KBM-7 (cell line): ENCODE measurements at regions not wholly inside any gene's neighbourhood (a gene's known extent, or its start where the extent isn't known, plus 50 kb on each side); places are given as distances from the start of the nearest gene placed in this dataset.
"Not testable (repeated sequence)": the region's sequence is repeated elsewhere in the genome, so short reads cannot be mapped to it uniquely, and the experiment has no call there.

ENCODE experiments used
- DNase-seq: peaks from one replicate; pipeline ENCODE4 v3.0.0-alpha.2; 2015
- in situ Hi-C: fragments of 300-500 bp; cut with MboI; formaldehyde crosslinking; loops from 2 replicates; pipeline ENCODE4 v1.14.3; 2020; ENCODE audit warnings: low sequenced_read_pairs, low pct_unique_long_range_greater_than_20kb, mixed read lengths

GRCh38 chr7:56828078-56828860 is 304.0 kb downstream of the ZNF479 start:
- DNase-seq, in situ Hi-C loops: not testable (repeated sequence)

- DNase-seq, in situ Hi-C loops: not testable (repeated sequence)
Observed at GRCh38 chr7:56827539-56827938, 304.7 kb downstream of the ZNF479 start.

- in situ Hi-C loops, DNase-seq: not testable (repeated sequence)
Observed at GRCh38 chr7:56826556-56826955, 305.7 kb downstream of the ZNF479 start.

GRCh38 chr7:56825756-56826540 is 306.3 kb downstream of the ZNF479 start:
- DNase-seq, in situ Hi-C loops: not testable (repeated sequence)

GRCh38 chr7:56825121-56825520 is 307.1 kb downstream of the ZNF479 start:
- DNase-seq, in situ Hi-C loops: not testable (repeated sequence)

- in situ Hi-C loops, DNase-seq: not testable (repeated sequence)
Observed at GRCh38 chr7:56823872-56824635, 308.2 kb downstream of the ZNF479 start.

- in situ Hi-C loops, DNase-seq: not testable (repeated sequence)
Observed at GRCh38 chr7:56823231-56823630, 309.0 kb downstream of the ZNF479 start.

- in situ Hi-C loops, DNase-seq: not testable (repeated sequence)
Observed at GRCh38 chr7:56822153-56822552, 310.1 kb downstream of the ZNF479 start.

GRCh38 chr7:56821561-56821960 is 310.7 kb downstream of the ZNF479 start:
- in situ Hi-C loops = not testable (repeated sequence)

GRCh38 chr7:56818261-56818660 is 314.0 kb downstream of the ZNF479 start:
- in situ Hi-C loops, DNase-seq: not testable (repeated sequence)

More at GRCh38 chr7:56821561-56821960, 310.7 kb downstream of the ZNF479 start:
- not testable (repeated sequence) for DNase-seq

GRCh38 chr7:56814911-56815310 is 317.3 kb downstream of the ZNF479 start:
- DNase-seq, in situ Hi-C loops: not testable (repeated sequence)

- in situ Hi-C loops = not testable (repeated sequence)
Observed at GRCh38 chr7:56814390-56814789, 317.8 kb downstream of the ZNF479 start.

GRCh38 chr7:56813975-56814374 is 318.3 kb downstream of the ZNF479 start:
- DNase-seq, in situ Hi-C loops: not testable (repeated sequence)

More at GRCh38 chr7:56814390-56814789, 317.8 kb downstream of the ZNF479 start:
- not testable (repeated sequence) for DNase-seq

GRCh38 chr7:56811516-56812070 is 320.6 kb downstream of the ZNF479 start:
- DNase-seq, in situ Hi-C loops: not testable (repeated sequence)

- no peak for DNase-seq
- in situ Hi-C loops = no loop called here
Observed at GRCh38 chr7:56811081-56811480, 321.2 kb downstream of the ZNF479 start.

- no peak for DNase-seq
- in situ Hi-C loops = no loop called here
Observed at GRCh38 chr7:56810466-56810865, 321.8 kb downstream of the ZNF479 start.

GRCh38 chr7:56809734-56810133 is 322.5 kb downstream of the ZNF479 start:
- in situ Hi-C loops, DNase-seq: not testable (repeated sequence)

- in situ Hi-C loops = not testable (repeated sequence)
Observed at GRCh38 chr7:56804755-56805064, 327.5 kb downstream of the ZNF479 start.

More at GRCh38 chr7:56804755-56805064, 327.5 kb downstream of the ZNF479 start:
- not testable (repeated sequence) for DNase-seq
